HG03520 (cell line): ENCODE measurements at regions not wholly inside any gene's neighbourhood (a gene's known extent, or its start where the extent isn't known, plus 50 kb on each side); places are given as distances from the start of the nearest gene placed in this dataset.
"Not testable (repeated sequence)": the region's sequence is repeated elsewhere in the genome, so short reads cannot be mapped to it uniquely, and the experiment has no call there.

ENCODE experiments used
- ATAC-seq: cut with Tn5 transposase; IDR thresholded peaks from one replicate; pipeline ENCODE4 v1.9.1; 2021; ENCODE audit warnings: mild to moderate bottlenecking, moderate library complexity; ENCODE audit not compliant: unreplicated experiment

DNA sequence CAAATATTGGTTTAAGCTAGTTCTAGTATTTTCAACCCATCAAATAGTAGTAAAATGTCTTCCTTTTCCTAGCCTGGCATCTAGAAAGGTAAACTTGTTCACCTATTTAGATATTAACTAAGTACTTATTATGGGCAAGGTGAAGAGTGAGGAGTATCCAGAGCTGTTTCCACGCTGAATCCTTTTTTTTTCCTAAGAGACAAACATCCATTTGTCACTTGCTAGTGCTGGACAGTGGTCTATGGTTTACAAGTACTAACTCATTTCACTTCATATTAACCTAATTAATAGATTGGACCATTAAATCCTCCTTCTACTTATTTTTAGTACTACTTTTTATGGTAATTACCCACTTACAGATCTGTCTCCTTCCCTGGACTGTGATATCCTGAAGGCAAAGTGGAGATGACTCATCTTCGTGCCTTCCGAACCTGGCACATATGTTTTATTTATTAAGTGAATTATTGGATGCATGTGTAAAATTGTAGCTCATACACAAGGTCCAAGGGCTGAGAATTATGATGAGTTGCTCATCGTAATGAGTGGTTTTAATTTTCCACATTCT is 159.6 kb upstream of the IGFBP3 start:
- no peak for ATAC-seq

DNA sequence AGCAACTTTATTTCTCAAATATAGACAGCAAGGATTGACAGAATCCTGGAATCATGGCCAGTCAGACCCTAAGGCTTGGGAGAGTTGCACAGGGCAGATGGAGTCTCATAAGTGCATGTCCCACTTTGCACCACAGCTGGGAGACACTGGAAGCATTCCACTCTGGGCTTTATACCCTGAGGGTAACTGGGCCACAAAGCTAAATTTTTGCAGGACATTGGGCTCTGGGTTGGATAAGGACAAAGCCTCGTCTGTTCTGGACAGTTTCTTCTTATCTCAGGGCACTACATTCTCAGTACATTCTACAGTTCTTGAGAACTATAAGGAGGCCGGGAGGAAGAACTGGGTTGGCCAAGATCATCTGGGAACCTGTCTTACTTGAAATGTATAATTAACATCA is 158.3 kb upstream of the IGFBP3 start:
- no peak for ATAC-seq

DNA sequence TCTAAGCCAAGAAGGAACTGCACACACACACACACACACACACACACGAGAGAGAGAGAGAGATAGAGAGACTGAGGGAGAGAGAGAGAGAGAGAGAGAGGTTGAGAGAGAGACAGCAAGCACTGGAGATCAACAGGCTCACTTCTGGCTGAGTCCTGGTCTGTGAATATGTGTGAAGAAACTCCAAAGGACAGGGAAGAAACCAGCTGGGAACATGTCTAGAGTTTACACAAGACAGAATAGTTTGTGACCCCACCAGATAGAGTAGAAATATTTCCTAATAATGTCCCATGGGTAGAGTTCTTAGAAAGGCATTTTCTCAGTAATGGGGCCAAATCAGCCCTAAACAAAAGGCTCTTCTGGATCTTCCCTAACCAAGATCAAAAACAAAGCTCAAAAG is 155.5 kb upstream of the IGFBP3 start:
- ATAC-seq, result no peak

DNA sequence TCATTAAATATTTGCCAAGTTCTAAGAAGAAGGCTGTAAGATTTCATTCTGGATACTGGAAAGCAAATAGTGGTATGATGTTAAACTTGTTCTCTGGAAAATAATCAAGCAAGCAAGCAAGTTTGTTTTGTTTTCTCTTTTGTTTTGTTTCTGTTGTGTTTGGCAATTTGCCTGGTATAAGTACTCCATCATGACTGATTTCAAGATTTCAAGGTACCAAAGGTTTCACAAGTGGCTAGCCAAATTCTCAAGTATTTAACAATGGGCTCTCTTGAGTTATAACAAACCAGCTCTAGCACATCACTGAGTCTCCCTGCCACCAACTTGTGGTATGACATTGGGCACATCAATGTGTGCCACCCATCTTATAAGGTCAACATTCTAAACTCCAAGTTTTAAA is 151.7 kb upstream of the IGFBP3 start:
- no peak for ATAC-seq

DNA sequence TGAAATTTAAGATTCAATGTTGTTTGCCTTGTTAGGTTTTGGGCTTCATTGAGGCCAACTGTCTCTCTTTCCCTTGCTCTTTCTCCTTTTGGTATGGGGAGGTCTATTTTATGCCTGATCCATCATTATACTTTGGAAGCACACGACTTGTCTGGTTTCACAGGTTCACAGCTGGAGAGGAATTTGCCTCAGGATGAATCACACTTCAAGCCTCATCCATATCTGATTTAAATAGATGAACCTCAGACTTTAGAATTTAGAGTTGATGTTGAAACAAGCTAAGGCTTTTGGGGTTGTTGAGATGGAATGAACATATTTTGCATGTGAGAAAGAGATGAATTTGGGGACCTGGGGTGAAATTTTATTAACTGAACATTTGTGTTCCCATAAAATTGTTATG is 150.5 kb upstream of the IGFBP3 start:
- ATAC-seq, result no peak

DNA sequence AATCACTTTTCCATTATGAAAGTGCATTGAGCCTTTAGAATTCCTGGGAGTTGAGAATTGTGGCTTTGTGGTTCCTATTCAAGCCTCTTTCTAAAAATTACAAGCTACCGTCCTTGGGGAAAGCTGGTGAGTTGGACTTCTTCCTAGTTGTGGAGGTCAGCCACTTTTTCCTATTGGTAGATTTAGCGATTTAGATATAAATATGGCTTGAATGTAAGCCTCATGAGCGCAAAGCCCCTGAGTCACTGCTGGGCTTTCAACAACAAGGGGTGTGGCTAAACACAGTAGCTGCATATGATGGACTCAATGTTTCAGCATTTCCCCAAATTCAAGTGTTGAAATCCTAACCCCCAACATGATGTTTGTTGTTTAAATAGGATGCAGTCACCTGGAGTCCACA is 150.0 kb upstream of the IGFBP3 start:
- no peak for ATAC-seq

DNA sequence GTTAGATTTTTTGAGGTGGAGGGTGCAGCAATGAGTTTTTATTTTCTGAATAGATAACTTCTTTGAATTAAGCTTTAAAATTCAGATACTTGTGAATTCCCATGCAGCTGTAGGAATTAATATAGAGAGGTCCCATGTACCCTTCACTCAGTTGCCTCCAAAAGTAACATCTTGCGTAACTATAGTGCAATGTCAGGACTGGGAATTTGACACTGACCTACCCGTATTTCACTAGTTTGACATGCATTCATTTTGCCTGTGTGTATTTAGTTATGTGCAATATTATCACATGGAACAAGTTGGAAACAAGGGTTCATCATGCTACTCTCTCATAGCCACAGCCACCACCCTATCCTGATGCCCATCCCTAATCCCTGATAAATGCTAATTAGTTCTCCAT is 147.1 kb upstream of the IGFBP3 start:
- ATAC-seq, result no peak

DNA sequence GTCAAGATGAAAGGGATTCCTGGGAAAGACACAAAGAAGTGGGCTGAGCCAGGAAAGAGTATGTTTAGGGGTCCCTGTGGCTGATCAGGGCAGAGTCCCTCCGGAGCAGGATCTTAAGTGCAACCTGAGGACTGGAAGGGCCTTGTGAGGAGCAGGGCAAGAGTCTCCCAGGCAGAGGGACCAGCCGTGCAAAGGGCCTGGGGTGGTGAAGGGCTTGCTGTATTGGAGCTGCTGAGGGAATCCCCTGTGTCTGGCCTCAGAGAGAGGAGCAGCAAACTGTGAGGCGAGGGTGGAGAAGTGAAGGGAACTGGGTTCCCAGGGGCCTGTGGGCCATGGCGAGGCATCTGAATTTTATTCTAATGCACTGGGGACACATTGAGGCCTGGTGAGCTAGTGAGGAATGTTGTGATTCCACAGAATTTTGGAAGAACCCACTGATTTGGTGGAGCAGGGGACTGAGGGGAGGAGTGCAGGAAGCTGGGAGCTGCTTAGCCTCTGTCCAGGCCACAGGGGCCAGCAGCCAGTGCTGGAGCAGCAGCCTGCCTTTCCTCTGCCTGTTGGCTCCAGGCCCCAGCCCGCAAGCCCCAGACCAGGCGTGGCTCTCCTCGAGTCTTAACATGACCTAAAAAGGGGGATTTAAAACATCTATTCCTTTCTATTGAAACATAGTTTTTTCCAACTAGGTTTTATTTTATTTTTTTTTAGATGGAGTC is 138.4 kb upstream of the IGFBP3 start:
- no peak for ATAC-seq

DNA sequence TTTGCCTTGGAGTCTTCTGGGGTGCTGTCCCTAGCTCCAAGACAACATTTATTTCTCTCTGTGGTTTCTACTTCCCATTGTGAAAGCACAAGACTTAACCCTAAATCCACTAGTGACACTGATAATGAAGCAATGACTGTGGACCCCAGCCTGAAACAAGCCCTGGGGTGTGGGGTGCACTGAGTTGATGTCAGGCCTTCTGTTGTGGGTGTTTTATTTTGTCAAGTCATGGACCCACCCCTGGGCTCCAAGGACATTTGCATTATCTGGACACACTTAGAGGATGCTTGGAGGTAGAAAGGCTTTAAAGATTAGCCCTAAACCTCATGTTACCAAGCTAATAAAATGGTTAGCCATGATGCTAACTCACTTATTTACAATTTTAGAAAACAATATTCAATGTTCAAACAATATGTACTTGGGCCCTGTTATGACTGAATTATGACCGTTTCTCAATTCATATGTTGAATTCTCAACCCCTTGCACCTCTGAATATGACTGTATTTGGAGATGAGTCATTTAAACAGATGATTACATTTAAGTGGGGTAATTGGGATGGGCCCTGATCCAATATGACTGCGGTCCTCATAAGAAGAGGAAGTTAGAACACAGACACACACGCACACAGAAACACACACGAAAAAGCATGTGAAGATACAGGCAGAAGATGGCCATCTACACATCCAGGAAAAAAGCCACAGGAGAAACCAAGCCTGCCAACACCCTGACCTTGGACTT is 137.2 kb upstream of the IGFBP3 start:
- peak; percentile 73 for ATAC-seq

DNA sequence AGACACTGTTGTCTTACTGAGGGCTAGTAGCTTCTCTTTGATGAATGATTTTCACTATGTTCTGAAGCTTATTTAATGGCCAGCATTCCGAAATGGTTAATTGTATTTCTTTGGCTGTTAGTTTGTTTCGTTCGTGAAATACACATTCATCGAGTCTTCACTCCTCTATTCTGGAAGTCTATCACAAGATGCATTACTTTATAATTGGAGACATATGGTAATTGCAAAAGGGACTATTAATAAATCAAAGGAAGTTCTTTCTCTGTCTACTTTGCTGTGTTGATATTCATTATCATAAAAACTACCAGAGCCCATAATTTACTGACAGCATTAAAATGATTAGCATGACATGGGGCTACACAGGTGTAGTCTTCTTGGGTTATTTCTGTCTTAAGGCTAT is 133.8 kb upstream of the IGFBP3 start:
- ATAC-seq, result no peak

DNA sequence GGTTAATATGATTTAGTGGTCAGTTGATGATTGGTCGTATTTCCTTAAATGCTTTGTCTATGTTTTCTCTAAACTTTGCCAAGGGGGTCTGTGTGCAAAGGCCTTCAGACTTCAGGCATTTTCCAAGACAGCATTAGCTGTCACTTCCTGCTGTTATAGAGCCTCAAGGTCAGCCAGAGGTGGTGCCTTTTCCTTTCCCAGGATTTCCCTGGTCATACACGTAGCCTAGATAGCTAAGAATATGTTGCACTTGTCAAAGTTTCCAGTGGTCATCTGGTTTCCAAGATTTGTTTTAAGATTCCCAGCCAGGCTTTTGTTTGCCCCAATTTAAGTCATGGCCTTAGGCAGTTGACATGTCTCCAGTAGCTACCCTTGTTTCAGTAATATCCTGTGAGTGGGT is 133.2 kb upstream of the IGFBP3 start:
- ATAC-seq, result no peak

DNA sequence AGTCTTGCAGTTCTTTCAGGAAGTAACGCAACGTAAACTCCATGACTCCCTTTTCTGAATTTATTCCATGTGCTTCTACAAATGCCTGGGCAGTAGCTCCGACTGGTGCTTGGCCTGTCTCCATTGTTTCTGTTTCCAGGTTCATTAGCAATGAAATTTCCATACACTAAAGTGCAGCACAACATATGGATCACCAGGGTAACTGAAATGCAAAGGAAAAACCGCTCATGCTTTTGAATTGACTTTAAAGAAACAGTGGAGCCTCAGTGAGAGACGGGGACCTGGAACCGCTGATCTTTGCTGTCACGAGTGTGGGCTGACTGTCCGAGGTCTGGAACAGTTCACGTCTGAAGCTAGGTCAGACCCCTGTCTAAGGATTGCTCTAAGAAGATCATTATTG is 126.5 kb upstream of the IGFBP3 start:
- no peak for ATAC-seq

DNA sequence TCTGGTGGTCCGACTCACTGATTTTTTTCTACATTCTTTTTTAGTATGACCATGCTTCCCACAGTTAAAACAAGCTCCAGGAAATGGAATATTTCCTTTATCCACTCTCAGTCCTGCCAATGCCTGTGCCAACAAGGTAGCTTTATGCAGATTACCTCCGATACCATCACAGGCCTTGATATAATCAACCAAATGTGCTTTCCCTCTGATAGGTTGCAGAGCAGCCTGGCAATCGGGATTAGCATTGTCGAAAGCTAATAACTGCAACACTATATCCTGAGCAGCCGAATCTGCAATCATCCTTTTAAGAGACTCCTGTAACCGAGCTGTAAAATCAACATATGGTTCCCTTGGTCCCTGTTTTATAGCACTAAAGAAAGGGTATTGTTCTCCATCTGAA is 122.3 kb upstream of the IGFBP3 start:
- ATAC-seq, result not testable (repeated sequence)

DNA sequence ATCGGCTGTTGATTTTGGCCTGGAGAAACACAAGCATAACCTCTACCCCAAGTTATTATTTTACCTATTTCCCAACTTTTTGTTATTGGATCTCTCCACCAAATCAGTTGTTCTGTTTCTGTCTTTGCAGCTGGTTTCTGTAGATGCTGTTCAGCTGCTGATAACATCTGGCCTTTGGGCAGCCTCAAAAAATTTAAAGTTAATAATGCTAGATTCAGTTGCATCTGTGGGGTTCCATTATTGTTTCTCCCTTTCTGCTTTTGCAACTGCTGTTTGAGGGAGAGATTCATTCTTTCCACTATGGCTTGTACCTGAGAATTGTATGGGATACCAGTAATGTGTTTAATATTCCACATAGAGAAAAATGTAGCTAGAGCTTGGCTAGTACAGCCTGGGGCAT is 118.7 kb upstream of the IGFBP3 start:
- not testable (repeated sequence) for ATAC-seq

DNA sequence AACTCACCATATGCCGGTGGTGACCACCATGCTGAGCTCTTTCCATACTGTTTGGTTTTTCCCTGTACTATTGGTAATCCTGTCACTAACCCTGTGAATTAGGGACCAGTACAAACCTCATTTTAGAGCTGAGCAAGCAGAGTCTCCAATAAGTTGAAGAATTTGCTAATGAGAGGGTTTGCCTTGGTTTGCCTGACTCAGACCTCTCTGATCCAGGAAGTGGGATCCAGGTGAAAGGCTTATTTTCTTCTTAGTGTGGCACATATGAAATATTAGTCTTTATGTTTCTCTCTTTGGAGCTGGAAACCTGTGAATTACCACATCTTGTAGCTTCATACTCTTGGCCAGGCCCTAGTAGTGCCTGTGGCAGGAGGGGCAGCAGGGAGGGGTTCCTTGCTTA is 114.1 kb upstream of the IGFBP3 start:
- no peak for ATAC-seq

DNA sequence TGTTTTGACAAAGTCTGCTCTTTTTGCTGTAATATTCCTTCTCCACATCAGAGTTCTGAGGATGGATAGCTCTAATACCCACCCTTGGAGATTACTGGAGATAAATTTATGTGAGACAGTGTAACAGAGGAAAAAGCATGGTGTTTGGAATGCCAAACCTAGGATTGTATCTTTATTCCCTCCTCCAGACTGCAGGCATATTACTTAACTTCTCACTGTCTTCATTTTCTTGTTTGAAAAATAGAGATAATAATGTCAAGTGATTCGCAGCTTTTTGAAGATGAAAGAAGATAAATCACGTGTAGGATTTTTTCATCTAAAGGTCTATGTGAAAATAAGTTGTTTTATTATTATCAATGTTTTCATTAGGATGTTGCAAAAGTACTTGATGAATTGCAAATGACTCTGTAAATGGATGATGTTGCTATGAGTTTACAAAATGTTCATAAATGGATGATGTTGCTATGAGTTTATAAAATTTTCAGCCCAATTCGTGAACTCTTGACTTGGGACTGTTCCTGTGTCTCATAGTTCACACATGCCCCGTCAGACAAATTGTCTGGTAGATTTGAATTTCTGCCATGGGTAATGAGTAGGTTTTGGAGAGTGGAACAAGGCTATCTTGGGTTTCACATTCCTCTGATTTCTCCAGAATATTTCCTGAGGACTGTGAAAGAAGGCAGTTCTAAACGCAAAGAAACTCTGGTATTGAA is 113.1 kb upstream of the IGFBP3 start:
- no peak for ATAC-seq

DNA sequence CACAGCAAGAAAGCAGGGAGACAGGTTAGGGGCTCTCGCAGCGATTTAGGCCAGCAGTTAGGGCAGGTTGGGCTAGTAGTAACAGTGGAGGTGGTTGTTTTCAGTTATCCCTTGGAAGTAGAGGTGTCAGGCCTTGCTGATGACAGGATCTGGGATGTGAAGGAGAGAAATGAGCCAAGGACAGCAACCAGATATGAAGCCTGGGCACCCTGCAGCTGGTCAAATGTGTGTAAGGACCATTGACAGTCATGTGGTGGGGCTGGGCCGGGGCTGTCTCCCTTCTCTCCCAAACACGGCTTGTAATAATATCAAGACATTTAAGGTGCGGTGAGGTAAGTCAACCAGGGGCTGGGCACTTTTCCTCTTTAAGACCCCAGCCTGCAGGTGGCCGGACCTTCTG is 112.5 kb upstream of the IGFBP3 start:
- no peak for ATAC-seq

DNA sequence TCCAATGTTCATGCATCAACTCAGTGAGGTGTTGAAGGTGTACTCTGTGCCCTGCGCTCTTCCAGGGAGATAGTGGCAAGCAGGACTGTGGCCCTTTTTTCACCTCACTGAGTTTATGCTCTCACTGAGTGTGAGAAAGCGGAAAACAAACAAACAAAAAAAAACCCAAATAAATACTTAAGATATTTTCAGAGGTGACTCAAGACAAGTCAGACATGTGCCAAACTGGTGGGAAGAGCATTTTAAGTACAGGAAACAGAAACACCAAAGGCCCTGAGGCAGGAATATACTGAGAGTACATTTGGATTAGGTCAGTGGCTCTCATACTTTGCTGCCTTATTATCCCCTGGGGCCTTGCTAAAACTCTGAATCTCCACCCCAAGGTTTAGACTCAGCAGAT is 111.9 kb upstream of the IGFBP3 start:
- ATAC-seq, result no peak

DNA sequence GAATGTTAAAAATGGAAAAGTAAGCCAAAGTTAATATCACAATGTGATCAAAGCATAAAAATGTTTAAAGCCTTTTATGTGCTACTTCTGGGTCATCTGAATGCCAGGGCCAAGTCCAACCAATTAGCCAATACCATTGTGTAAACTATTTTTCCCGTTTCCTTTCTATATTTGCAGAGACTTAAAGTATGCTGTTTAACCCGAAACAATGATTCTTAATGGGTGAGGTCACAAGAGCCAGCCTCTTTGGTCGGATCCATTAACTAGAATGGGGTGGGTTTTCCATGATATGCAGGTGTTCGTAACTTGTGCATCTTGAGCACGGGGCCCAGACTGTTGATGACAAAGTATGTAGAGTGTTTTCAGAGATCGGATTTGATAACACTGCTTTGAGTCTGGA is 111.3 kb upstream of the IGFBP3 start:
- ATAC-seq, result no peak

DNA sequence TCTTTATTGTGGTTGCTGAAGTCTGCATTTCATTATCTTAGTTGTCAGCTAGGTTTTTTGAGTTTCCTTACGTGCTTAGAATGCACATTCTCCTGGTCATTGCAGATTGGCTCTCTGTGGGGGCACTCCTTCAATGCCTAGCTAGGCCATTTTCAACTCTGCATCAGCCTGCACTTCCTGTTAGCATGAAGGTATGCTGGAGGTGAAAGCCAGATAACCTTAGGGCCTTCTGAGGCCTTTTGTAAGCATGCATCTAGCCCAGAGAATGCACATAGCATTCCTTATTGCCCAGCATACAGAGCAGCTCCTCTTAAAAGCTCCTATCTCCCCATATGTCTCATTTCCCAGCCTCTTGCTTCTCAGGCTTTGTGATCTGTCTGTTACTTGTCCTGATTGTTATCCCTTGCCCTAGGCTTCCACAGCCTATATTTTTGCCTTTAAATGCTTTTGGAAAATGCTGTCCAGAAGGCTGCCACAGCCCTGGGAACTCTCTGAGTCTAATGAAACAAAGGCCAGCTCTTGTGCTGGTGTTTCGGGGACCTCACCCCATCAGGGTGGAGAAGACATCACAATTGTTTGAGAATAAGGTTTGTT is 108.1 kb upstream of the IGFBP3 start:
- ATAC-seq, result no peak

DNA sequence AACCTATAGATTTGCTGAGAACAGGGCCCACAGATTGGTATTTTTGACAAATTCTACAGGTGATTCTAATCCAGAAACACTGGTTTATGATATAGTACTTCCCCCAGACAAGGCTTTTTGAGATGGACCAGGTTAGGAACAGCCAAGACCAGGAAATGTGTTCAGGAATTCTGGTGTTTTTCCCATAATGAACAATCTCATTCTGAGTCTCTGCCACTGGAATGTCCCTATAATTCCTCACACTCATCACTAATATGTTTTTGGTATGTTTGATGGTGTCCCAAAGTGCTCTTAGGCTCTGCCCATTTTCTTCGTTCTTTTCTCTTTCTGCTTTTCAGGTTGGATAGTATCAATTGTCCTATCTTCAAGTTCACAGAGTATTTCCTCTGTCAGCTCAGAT is 107.2 kb upstream of the IGFBP3 start:
- ATAC-seq, result no peak
